Neural cell (in vitro differentiated cells): ENCODE measurements at regions not wholly inside any gene's neighbourhood (a gene's known extent, or its start where the extent isn't known, plus 50 kb on each side); places are given as distances from the start of the nearest gene placed in this dataset.

Experiments used
- EP300 ChIP-seq: fragments of 450-650 bp; conservative IDR thresholded peaks from 2 replicates; pipeline ENCODE4 v1.6.1; 2014; ENCODE audit warnings: antibody characterized with exemption, mild to moderate bottlenecking, moderate library complexity; ENCODE audit not compliant: poor library complexity, severe bottlenecking
- EZH2 ChIP-seq: fragments of 200-600, 300-800 bp; shearing (Covaris generic), sonication (generic); IDR thresholded peaks from 2 replicates; pipeline ENCODE4 v1.6.1; 2014; ENCODE audit warnings: antibody characterized with exemption, low read length, borderline replicate concordance, mild to moderate bottlenecking; ENCODE audit not compliant: insufficient read depth, poor library complexity, severe bottlenecking
- MXI1 ChIP-seq: fragments of 450-650 bp; conservative IDR thresholded peaks from 2 replicates; pipeline ENCODE4 v1.6.1; 2014; ENCODE audit warnings: antibody characterized with exemption, mild to moderate bottlenecking; ENCODE audit not compliant: poor library complexity, severe bottlenecking
- POLR2AphosphoS5 ChIP-seq: IDR thresholded peaks from 2 replicates; pipeline ENCODE4 v1.6.1; 2012
- SMC3 ChIP-seq: fragments of 450-650 bp; conservative IDR thresholded peaks from 2 replicates; pipeline ENCODE4 v1.6.1; 2014; ENCODE audit warnings: antibody characterized with exemption, mild to moderate bottlenecking, moderate library complexity; ENCODE audit not compliant: poor library complexity
- TAF1 ChIP-seq: IDR thresholded peaks from 2 replicates; pipeline ENCODE4 v1.6.1; 2012; ENCODE audit warnings: low read depth
- TF ChIP-seq, protein P1 (sequence below): fragments of 450-650 bp; IDR thresholded peaks from 2 replicates; pipeline ENCODE4 v1.5.1; 2014; ENCODE audit warnings: antibody characterized with exemption, mild to moderate bottlenecking, moderate library complexity; ENCODE audit not compliant: poor library complexity, severe bottlenecking

DNA sequence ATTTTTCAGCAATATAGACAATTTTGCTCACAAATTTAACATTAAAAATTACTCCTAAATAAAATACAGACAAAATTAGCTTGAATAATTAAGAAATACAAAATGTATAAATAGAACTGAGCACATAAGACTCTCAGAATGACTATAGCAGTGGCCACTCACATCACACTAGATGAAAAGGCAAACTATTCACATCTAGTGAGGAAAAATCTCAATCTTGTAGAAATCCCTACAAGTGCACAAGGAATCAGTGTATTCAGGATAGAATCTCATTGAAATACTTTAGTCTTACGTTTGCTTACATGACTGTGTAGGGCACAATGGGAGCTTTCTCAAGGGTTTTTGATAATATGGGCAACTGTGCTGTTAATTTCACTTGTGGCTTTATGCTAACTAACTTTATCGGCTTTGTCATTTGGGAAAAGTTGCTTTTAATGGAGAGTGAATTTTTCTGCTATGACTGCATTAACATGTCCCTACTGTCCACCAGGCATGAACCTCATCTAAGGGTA is 678.9 kb upstream of the LRRTM4 start:
- TF ChIP-seq EZH2 (no peak), SMC3 (no peak), EP300 (no peak), TAF1 (no peak), POLR2AphosphoS5 (no peak), MXI1 (no peak)
- TF ChIP-seq, protein P1, sequence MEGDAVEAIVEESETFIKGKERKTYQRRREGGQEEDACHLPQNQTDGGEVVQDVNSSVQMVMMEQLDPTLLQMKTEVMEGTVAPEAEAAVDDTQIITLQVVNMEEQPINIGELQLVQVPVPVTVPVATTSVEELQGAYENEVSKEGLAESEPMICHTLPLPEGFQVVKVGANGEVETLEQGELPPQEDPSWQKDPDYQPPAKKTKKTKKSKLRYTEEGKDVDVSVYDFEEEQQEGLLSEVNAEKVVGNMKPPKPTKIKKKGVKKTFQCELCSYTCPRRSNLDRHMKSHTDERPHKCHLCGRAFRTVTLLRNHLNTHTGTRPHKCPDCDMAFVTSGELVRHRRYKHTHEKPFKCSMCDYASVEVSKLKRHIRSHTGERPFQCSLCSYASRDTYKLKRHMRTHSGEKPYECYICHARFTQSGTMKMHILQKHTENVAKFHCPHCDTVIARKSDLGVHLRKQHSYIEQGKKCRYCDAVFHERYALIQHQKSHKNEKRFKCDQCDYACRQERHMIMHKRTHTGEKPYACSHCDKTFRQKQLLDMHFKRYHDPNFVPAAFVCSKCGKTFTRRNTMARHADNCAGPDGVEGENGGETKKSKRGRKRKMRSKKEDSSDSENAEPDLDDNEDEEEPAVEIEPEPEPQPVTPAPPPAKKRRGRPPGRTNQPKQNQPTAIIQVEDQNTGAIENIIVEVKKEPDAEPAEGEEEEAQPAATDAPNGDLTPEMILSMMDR = no peak
